Motor neuron (in vitro differentiated cells): ENCODE measurements at regions not wholly inside any gene's neighbourhood (a gene's known extent, or its start where the extent isn't known, plus 50 kb on each side); places are given as distances from the start of the nearest gene placed in this dataset.

Source experiments
- ATAC-seq, 8 experiments: fragments of 200-7000 bp; cut with Tn5 transposase; replicated peaks in 6 of 8; 2 replicates each; pipeline ENCODE4 v1.8.0; 2021; ENCODE audit warnings: mild to moderate bottlenecking in 8 of 8, moderate library complexity in 8 of 8
- H3K27ac ChIP-seq, 2 donors: fragments of 250-450 bp; sonication (Bioruptor Pico); 2 replicates each; pipeline ENCODE4 v1.9.0; 2021; ENCODE audit warnings: antibody characterized with exemption in 2 of 2, mild to moderate bottlenecking in 2 of 2, moderate library complexity in 1 of 2
- H3K4me1 ChIP-seq, 2 donors: fragments of 250-450 bp; sonication (Bioruptor Pico); replicated peaks in 1 of 2; 2 replicates each; pipeline ENCODE4 v1.6.1; 2021; ENCODE audit warnings: antibody characterized with exemption in 2 of 2, mild to moderate bottlenecking in 2 of 2, moderate library complexity in 1 of 2
- H3K4me3 ChIP-seq, 5 donors: fragments of 250-450 bp; sonication (Bioruptor Pico); 2 replicates each; pipeline ENCODE4 v1.9.0; 2021; ENCODE audit warnings: antibody characterized with exemption in 5 of 5, mild to moderate bottlenecking in 5 of 5, moderate library complexity in 4 of 5
- WGBS, 10 experiments: fragments of 450-650 bp; shearing (Covaris generic); methylation state at CpG; one replicate each; pipeline ENCODE4 v1.0.0; 2022; 5-methylcytosine and 5-hydroxymethylcytosine counted together
- in situ Hi-C, 9 experiments: fragments of 400-800 bp; cut with MboI; loops; one replicate each; pipeline ENCODE4 v1.15.0; 2021; ENCODE audit warnings: low sequenced_read_pairs in 9 of 9, low pct_unique_long_range_greater_than_20kb in 2 of 9; ENCODE audit not compliant: unreplicated experiment in 9 of 9

GRCh38 chrX:97666890-97667289, 783.2 kb downstream of the RPA4 start:
- no peaks in the 10 kb centered on the region for H3K4me1 ChIP-seq
- in situ Hi-C loops, result no loop called here
- no peak overlapping the region for H3K27ac ChIP-seq
- H3K4me3 ChIP-seq, result no peak overlapping the region
- 17 to 80% (median 50%) methylated on average over 1 to 2 of the region's 2 CpGs; no CpG with 5 or more reads in 5 of the 10 experiments for WGBS, 10 experiments
- no peak for ATAC-seq

DNA sequence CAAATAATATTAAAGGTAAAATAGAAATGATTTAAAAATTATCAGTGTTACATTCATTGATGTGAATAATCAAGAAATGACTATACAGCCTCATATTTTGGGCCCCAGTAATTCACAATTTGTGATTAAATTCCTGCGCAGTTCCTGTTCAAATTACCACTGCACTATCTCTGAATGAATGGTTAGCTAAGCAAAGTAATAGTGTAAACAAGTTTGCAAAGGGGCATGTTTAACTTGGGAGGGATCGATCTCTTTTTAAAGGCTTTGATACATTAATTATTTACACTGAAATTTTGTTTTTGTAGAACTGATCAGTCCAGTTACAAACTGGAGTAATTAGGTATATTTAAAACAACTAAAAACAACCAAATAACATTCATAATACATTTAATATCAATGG, 784.4 kb downstream of the RPA4 start:
- in situ Hi-C loops, result no loop called here
- 60 to 100% (median 90%) methylated on average over 1 to 2 of the region's 2 CpGs; no CpG with 5 or more reads in 4 of the 10 experiments for WGBS, 10 experiments

GRCh38 chrX:97672138-97672537, 788.4 kb downstream of the RPA4 start:
- Histone ChIP-seq H3K27ac (no peak overlapping the region), H3K4me3 (no peak overlapping the region), H3K4me1 (no peaks in the 10 kb centered on the region)
- 20 to 100% (median 68%) methylated on average over 1 to 5 of the region's 5 CpGs; no CpG with 5 or more reads in 7 of the 10 experiments for WGBS, 10 experiments
- ATAC-seq, result no peak
- in situ Hi-C loops, result no loop called here

More for the DNA sequence above, 784.4 kb downstream of the RPA4 start:
- Histone ChIP-seq H3K4me3 (no peak overlapping the region), H3K27ac (no peak overlapping the region), H3K4me1 (no peaks in the 10 kb centered on the region)
- ATAC-seq, result no peak

DNA sequence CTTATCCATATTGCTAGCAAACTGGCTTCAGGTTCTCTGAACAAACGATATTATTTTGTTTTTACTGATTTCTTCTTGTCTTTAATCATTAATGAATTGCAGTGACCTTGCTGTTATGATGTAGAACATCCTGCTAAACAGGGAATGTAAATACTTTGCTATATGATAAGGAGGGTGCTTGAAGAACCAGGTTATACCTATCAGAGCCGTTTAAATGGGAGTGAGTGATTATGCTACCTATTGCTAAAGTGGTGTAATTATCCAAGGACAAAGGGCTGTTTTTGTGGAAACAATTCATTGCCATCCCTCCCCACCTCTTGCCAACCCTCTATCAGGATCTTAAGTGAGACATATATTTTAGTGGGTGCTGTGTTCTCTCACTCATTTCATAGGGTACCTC, 788.9 kb downstream of the RPA4 start:
- no peak overlapping the region for H3K4me3 ChIP-seq
- H3K27ac ChIP-seq, result no peak overlapping the region
- WGBS, 10 experiments, result 0 to 61% (median 50%) methylated on average over 1 to 2 of the region's 2 CpGs; no CpG with 5 or more reads in 7 of the 10 experiments
- in situ Hi-C loops, result no loop called here
- no peak for ATAC-seq
- H3K4me1 ChIP-seq, result no peaks in the 10 kb centered on the region

DNA sequence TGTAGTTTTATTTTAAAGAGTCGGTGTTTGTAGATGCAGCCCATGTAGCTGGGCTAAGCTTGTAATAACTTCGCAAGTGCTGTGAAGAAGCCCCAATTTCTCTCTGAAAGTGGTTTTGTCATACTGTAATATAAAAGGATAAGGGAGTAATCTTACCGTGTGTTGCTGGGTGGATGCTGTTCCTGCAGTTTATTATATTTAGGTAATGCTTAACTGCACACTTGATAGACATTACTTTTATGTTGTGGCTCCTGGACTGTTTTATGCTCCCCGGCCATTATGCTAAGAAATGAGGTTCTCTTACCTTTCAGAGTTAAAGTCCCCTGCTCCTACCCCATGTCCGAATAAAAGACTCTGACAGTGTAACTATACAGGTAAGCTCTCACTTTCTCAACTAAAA, 789.4 kb downstream of the RPA4 start:
- H3K4me1 ChIP-seq, result no peaks in the 10 kb centered on the region
- WGBS, 10 experiments, result 42 to 90% (median 72%) methylated on average over 2 to 5 of the region's 5 CpGs; no CpG with 5 or more reads in 6 of the 10 experiments
- in situ Hi-C loops, result no loop called here

DNA sequence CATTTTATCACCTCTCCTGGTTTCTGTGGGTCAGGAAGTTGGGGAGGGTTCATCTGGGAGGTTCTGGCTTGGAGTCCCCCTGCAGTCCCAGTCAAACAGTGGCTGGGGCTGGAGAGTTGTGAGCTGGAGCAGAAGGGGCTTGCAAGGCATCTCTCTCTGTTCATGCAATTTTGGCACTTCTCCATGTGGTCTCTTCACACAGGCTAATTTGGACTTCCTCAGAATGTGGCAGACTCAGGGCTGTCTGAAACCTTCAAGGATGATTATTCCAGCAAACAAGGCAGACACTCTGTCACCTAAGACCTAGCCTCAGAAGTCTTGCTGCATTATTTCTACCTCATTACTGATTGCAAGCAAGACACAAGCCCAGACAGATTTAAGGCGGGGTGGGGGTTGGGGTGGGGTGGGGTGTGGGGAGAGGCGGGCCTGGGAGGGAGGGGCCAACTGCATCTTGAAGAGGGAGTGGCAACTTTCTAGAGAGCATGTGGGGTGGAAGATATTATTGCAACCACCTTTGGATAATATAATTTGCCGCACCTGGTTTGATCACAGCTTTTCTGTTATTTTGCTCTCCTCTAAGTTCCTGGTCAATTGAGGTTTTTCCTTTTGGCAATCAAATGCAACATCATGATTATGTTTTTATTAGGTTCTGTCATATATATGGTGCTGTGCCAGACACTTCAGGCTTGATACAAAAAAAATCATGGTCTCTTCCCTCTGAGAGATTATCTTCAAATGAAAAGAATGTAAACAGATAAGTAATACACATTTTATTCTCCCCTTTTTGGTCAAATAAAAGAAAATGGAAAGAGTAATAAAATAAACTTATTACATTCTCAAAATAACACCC, 799.5 kb downstream of the RPA4 start:
- 60% methylated on average over 1 of the region's 3 CpGs; no CpG with 5 or more reads in 9 of the 10 experiments for WGBS, 10 experiments
- in situ Hi-C loops, result no loop called here
- Histone ChIP-seq H3K4me3 (no peak overlapping the region), H3K27ac (no peak overlapping the region), H3K4me1 (no peaks in the 10 kb centered on the region)
- no peak for ATAC-seq

More for the DNA sequence above, 789.4 kb downstream of the RPA4 start:
- Histone ChIP-seq H3K4me3 (no peak overlapping the region), H3K27ac (no peak overlapping the region)
- no peak for ATAC-seq

GRCh38 chrX:97685753-97686152, 802.0 kb downstream of the RPA4 start:
- Histone ChIP-seq H3K4me1 (no peaks in the 10 kb centered on the region), H3K27ac (no peak overlapping the region), H3K4me3 (no peak overlapping the region)
- 6 to 100% (median 31%) methylated on average over 1 to 4 of the region's 4 CpGs; no CpG with 5 or more reads in 5 of the 10 experiments for WGBS, 10 experiments
- in situ Hi-C loops, result no loop called here
- ATAC-seq, result no peak

DNA sequence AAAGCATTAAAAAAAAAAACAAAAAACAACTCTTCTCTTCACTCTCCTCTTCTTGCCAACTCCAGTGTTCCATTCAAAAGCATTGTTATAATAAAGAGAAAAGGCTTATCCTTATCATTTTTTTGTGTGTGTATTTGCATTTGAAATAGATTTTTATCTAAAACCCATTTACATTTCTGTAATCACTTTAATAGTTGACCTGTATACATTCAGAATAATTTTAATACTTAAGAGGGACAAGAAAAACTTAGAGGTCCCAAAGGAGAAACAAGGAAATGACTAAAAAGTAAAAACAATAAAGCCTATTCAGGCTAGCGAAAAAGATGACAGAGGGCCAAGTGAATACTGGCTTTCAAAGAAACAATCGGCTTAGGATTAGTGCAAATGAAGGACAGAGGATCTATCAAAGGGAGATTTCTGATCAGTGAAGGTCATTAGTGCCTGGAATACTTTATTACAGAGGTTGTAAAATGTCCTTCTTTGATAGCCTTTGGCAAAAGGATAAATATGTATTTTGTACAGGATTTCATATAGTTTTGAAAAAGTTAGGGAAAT, 808.3 kb downstream of the RPA4 start:
- Histone ChIP-seq H3K4me1 (peaks cover 0 to 5% of the 10 kb centered on the region in 2 donors), H3K4me3 (no peak overlapping the region), H3K27ac (no peak overlapping the region)
- in situ Hi-C loops, result no loop called here
- 10 to 83% (median 40%) methylated on average over 1 to 2 of the region's 2 CpGs; no CpG with 5 or more reads in 3 of the 10 experiments for WGBS, 10 experiments
- no peak for ATAC-seq

GRCh38 chrX:97692575-97692974, 808.9 kb downstream of the RPA4 start:
- H3K27ac ChIP-seq, result no peak overlapping the region
- 0 to 80% (median 58%) methylated on average over 1 to 2 of the region's 2 CpGs; no CpG with 5 or more reads in 7 of the 10 experiments for WGBS, 10 experiments
- in situ Hi-C loops, result no loop called here

GRCh38 chrX:97700547-97700946, 816.8 kb downstream of the RPA4 start:
- in situ Hi-C loops, result no loop called here
- no peak for ATAC-seq
- Histone ChIP-seq H3K4me1 (no peaks in the 10 kb centered on the region), H3K27ac (no peak overlapping the region), H3K4me3 (no peak overlapping the region)
- WGBS, 10 experiments, result 0 to 100% (median 58%) methylated on average over 1 to 2 of the region's 2 CpGs; no CpG with 5 or more reads in 4 of the 10 experiments

More at GRCh38 chrX:97692575-97692974, 808.9 kb downstream of the RPA4 start:
- Histone ChIP-seq H3K4me3 (no peak overlapping the region), H3K4me1 (peaks cover 0 to 5% of the 10 kb centered on the region in 2 donors)
- no peak for ATAC-seq

DNA sequence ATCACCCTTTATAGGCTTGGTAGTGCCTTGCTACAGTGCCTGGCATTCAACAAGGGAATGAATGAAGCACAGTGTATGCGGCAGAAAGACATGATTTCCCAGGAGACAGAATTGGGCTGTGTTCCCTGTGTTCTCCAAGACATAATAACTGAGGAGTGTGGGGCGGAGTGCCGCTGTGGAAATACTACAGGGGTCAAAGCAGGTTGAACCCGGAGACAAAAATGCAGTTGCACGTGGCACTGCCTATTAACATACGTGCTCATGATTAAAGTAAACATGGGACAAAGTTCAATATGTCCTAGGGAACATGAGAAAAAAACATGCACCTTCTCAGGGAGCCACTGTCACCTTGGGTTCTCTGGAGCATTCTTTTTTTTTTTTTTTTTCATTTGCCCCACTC, 820.8 kb downstream of the RPA4 start:
- no peak for ATAC-seq
- WGBS, 10 experiments, result 47 to 100% (median 100%) methylated on average over 1 to 3 of the region's 6 CpGs; no CpG with 5 or more reads in 4 of the 10 experiments
- Histone ChIP-seq H3K27ac (no peak overlapping the region), H3K4me3 (no peak overlapping the region), H3K4me1 (no peaks in the 10 kb centered on the region)
- in situ Hi-C loops, result no loop called here

DNA sequence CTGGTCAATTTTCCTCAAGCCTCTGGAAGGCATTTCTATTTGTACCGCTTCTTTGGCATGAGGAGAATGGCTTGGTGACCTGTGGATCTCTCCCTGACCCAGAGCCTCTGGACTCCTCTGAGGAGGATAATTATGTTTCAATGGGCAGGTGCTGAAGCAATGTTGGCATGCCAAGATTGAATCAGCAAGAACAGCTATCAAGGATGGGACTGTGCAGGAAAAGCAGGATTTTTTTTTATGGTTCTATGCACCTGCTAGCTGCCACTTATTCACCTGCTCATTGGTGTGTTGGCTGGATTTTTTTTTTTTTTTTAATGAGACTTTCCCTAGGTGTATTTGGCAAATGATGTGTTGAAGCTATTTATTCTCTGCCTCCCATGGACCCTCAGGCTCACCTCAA, 821.2 kb downstream of the RPA4 start:
- no peak for ATAC-seq
- in situ Hi-C loops, result no loop called here
- WGBS, 10 experiments, result 100% methylated on average over 1 of the region's 1 CpG; no CpG with 5 or more reads in 9 of the 10 experiments
- no peak overlapping the region for H3K27ac ChIP-seq
- H3K4me3 ChIP-seq, result no peak overlapping the region
- no peaks in the 10 kb centered on the region for H3K4me1 ChIP-seq

DNA sequence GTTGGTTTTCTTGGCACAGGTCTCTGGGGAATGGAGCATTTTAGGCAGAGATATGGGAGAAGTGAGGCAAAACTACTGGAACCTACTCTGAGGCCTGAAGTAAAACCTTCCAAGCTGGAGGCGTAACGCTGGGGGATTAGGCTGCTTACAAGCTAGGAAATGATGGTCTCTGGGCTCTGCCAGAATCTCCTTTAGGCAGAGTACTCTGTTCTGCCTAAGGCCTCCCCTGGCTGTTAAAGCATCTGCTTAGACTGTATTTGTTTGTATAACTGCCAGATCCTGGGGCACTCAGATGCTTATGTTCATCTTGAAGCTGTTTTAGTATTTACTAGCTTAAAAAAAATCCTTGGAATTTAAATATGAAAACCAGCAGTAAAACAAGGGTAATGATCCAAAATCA, 822.2 kb downstream of the RPA4 start:
- Histone ChIP-seq H3K4me3 (no peak overlapping the region), H3K27ac (no peak overlapping the region), H3K4me1 (no peaks in the 10 kb centered on the region)
- in situ Hi-C loops, result no loop called here
- WGBS, 10 experiments, result 53 to 100% methylated on average over 2 of the region's 2 CpGs; no CpG with 5 or more reads in 8 of the 10 experiments
- ATAC-seq, result no peak
